ENCODE measurements at regions not wholly inside any gene's neighbourhood (a gene's known extent, or its start where the extent isn't known, plus 50 kb on each side); places are given as distances from the start of the nearest gene placed in this dataset.

- TF ChIP-seq, protein P1, sequence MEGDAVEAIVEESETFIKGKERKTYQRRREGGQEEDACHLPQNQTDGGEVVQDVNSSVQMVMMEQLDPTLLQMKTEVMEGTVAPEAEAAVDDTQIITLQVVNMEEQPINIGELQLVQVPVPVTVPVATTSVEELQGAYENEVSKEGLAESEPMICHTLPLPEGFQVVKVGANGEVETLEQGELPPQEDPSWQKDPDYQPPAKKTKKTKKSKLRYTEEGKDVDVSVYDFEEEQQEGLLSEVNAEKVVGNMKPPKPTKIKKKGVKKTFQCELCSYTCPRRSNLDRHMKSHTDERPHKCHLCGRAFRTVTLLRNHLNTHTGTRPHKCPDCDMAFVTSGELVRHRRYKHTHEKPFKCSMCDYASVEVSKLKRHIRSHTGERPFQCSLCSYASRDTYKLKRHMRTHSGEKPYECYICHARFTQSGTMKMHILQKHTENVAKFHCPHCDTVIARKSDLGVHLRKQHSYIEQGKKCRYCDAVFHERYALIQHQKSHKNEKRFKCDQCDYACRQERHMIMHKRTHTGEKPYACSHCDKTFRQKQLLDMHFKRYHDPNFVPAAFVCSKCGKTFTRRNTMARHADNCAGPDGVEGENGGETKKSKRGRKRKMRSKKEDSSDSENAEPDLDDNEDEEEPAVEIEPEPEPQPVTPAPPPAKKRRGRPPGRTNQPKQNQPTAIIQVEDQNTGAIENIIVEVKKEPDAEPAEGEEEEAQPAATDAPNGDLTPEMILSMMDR (IDR thresholded peaks at IDR 0.05): no peak
- no peak for TF ChIP-seq POLR2A (IDR thresholded peaks at IDR 0.05)
Measured at GRCh38 chr5:24059716-24060115, 552.3 kb downstream of the PRDM9 start.
